ENCODE measurements at regions not wholly inside any gene's neighbourhood (a gene's known extent, or its start where the extent isn't known, plus 50 kb on each side); places are given as distances from the start of the nearest gene placed in this dataset.

DNA sequence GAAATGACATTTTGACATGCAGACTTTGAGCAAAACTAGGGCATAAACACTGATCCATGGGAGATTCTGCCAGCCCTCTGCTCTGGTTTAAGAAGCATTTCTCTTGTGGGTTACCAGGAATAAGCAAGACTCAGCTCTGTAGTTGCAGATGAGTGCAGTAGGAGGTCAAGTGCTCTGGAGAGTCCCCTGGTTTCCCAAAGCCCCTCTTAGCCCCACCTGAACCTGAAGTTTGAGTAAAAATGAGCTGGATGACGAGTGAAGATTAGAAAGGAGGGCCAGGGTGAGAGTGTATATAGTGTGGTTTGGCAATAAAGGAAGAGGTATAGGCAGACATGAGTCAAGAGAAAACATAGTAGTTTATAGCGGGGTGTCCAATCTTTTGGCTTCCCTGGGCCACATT lies 220.3 kb downstream of the ARL4A start:
- no peak overlapping the region for H3K4me3 ChIP-seq (ENCODE audit: low read depth, low read length)
- in situ Hi-C loops (cut with HindIII; ENCODE audit: low sequenced_read_pairs): no loop called here
- TF ChIP-seq, protein P1, sequence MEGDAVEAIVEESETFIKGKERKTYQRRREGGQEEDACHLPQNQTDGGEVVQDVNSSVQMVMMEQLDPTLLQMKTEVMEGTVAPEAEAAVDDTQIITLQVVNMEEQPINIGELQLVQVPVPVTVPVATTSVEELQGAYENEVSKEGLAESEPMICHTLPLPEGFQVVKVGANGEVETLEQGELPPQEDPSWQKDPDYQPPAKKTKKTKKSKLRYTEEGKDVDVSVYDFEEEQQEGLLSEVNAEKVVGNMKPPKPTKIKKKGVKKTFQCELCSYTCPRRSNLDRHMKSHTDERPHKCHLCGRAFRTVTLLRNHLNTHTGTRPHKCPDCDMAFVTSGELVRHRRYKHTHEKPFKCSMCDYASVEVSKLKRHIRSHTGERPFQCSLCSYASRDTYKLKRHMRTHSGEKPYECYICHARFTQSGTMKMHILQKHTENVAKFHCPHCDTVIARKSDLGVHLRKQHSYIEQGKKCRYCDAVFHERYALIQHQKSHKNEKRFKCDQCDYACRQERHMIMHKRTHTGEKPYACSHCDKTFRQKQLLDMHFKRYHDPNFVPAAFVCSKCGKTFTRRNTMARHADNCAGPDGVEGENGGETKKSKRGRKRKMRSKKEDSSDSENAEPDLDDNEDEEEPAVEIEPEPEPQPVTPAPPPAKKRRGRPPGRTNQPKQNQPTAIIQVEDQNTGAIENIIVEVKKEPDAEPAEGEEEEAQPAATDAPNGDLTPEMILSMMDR (IDR thresholded peaks at IDR 0.05; ENCODE audit: low read depth, low read length): no peak
- no peak for DNase-seq (ENCODE audit: low read depth, low spot score)

DNA sequence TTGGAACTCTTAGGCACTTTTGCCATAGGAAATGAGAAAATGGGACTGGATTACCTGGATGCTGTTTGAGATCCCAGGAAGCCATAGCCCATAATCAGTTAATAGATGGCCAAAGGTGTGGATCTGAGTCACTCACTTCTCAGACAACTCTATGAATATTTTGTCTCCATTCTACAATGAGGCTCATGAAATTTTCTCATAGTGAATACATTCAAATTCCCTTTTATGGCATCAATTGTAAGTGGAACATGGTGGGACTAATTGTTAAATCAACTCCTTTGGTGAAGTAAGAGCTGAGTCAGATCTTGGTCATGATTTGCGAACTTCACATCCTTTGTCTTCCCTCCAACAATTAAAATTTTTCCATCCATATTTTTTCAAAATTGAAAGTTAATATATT lies 222.1 kb downstream of the ARL4A start:
- TF ChIP-seq, protein P1 (IDR thresholded peaks at IDR 0.05; ENCODE audit: low read depth, low read length): no peak
- in situ Hi-C loops (cut with HindIII; ENCODE audit: low sequenced_read_pairs): no loop called here
- DNase-seq (ENCODE audit: low read depth, low spot score): no peak
- H3K4me3 ChIP-seq (ENCODE audit: low read depth, low read length): no peak overlapping the region

DNA sequence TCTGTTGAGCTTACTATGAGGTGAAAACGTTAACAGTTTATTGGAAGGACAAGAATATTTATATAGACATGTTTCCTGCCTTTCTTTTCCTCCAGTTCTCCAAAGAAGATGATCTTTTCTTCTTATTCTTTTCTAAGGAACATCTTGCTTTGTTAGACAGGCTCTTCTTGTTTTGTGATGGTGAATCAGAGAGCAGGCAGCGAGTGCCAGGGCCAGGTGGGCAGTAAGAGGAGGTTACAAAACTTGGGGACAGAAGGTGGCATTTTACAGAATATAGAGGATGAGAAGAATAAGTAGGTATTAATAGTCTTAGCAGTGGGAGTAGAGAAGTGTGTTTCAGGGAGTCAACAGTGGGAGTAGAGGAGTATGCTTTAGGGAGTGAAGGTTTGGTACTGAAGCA lies 223.6 kb downstream of the ARL4A start:
- no peak overlapping the region for H3K4me3 ChIP-seq (ENCODE audit: low read depth, low read length)
- DNase-seq (ENCODE audit: low read depth, low spot score): no peak
- in situ Hi-C loops (cut with HindIII; ENCODE audit: low sequenced_read_pairs): no loop called here
- TF ChIP-seq, protein P1 (IDR thresholded peaks at IDR 0.05; ENCODE audit: low read depth, low read length): no peak

DNA sequence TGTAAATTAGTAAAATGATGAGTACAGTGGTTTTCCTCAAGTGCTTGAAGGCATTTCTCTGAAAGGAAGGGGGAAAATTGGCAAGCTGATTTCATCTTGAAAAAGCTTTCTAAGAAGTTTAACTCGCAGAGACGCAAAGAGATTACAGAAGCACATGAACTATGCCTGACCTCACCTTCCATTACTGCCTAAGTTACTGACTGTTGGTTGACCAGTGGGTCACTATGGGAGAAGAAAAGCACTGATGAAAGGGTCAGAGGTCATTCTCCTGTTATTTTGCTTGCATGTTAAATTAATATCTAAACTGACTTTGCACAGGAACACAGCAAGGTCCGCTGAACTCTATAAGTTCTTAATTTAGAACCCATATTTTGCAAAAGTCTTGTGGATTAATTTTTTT lies 225.6 kb downstream of the ARL4A start:
- in situ Hi-C loops (cut with HindIII; ENCODE audit: low sequenced_read_pairs): no loop called here
- no peak overlapping the region for H3K4me3 ChIP-seq (ENCODE audit: low read depth, low read length)
- TF ChIP-seq, protein P1 (IDR thresholded peaks at IDR 0.05; ENCODE audit: low read depth, low read length): no peak
- no peak for DNase-seq (ENCODE audit: low read depth, low spot score)

DNA sequence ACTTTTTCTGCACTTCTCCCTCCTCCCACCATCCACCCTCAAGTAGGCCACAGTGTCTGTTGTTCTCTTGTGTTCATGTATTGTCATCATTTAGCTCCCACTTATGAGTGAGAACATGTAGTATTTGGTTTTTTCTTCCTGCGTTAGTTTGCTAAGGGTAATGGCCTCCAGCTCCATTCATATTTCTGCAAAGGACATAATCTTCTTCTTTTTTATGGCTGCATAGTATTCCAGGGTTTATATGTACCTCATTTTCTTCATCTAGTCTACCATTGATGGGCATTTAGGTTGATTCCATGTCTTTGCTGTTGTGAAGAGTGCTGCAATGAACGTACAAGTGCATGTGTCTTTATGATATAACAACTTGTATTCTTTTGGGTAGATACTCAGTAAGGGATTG lies 230.4 kb downstream of the ARL4A start:
- DNase-seq (ENCODE audit: low read depth, low spot score): no peak
- TF ChIP-seq, protein P1 (IDR thresholded peaks at IDR 0.05; ENCODE audit: low read depth, low read length): no peak
- in situ Hi-C loops (cut with HindIII; ENCODE audit: low sequenced_read_pairs): no loop called here
- H3K4me3 ChIP-seq (ENCODE audit: low read depth, low read length): no peak overlapping the region

DNA sequence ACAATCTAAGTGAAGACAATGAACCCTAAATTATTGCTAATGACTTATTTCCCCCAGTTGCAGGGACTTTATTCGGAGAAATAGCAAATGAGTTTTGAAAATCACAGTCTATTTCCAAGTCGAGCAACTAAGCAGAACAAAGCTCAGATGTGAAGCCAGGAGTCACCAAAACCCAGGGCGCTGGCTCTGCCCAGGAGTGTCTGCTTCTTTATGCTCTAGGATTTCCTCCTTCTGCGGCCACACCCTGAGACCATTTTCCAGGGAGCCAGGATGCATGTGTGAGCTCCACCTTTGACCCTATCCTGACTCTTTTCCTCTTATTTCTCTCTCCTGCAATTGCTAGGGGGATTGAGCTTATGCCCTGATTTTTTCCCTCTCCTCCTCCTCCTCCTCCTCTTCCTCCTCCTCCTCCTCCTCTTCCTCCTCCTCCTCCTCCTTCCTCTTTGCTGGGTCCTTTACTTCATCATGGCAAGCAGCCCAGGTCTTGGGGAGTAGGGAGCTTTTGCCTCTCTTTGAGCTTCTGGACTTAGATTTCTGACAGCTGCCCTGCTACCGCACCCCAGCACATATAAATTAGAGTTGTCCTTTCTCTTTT lies 234.4 kb downstream of the ARL4A start:
- no peak overlapping the region for H3K4me3 ChIP-seq (ENCODE audit: low read depth, low read length)
- no peak for DNase-seq (ENCODE audit: low read depth, low spot score)
- in situ Hi-C loops (cut with HindIII; ENCODE audit: low sequenced_read_pairs): no loop called here
- TF ChIP-seq, protein P1 (IDR thresholded peaks at IDR 0.05; ENCODE audit: low read depth, low read length): no peak

DNA sequence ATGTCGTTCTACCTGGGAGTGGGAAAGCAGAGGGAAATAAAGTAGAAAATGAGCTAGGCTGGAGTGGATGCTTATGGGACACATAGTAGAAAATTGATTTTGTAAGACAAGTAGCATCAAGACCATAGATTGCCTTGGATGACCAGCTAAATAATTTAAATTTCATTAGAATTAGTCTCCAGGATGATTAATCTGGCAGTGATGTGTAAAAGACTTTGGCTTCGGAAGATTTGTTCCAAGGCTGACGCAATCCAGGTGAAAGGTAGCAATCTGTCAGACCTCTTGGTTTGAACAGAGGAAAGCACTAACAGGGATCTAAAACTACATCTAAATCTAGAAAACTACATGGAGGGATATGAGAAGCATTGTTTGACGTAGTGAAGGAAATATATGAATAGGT lies 236.5 kb downstream of the ARL4A start:
- in situ Hi-C loops (cut with HindIII; ENCODE audit: low sequenced_read_pairs): no loop called here
- H3K4me3 ChIP-seq (ENCODE audit: low read depth, low read length): no peak overlapping the region
- TF ChIP-seq, protein P1 (IDR thresholded peaks at IDR 0.05; ENCODE audit: low read depth, low read length): no peak
- DNase-seq (ENCODE audit: low read depth, low spot score): no peak
